22Rv1 (cell line): ENCODE measurements at regions not wholly inside any gene's neighbourhood (a gene's known extent, or its start where the extent isn't known, plus 50 kb on each side); places are given as distances from the start of the nearest gene placed in this dataset.

Source experiments
- H3K27ac ChIP-seq: fragments of 450-650 bp; 2 replicates; pipeline ENCODE4 v1.5.1; 2017
- ZFX ChIP-seq: fragments of 450-650 bp; IDR thresholded peaks from 2 replicates; pipeline ENCODE4 v1.6.1; 2017; ENCODE audit warnings: antibody characterized with exemption, borderline replicate concordance
- TF ChIP-seq, protein P1 (sequence below): fragments of 450-650 bp; IDR thresholded peaks from 2 replicates; pipeline ENCODE4 v1.5.1; 2017; ENCODE audit warnings: mild to moderate bottlenecking

DNA sequence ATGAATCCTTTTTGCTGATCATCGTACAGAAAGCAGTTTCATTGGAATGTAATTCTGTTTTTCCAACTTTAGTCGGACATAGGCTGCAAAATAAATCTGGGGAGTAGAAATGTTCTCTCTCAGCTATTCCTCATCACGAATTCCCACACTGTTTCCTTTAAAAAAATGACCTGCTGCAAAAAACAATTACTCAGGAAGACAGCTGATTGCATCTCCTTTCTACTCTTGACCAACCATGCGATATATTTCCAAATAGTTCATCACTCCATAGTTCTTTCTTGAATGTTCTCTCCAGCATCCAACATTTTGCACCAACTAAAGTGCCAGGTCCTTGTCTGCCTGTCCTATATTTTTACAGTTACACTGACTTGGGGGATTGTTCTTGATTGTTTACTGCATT lies 96.4 kb downstream of the S1PR1 start:
- no peak overlapping the region for H3K27ac ChIP-seq

DNA sequence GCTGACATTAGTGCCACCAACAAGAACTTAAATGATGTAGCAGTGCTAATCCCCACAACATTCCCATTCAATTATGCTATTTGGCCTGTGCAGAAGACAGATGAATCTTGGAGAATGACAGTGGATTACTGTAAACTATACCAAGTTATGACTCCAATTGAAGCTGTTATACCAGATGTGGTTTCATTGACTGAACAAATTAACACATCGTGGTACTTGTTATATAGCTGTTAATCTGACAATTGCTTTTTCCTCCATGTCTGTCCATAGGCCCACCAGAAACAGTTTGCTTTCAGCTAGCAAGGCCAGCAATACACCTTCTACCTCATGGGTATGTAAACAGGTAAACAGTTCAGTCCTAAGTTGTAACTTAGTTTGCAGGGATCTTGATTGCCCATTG lies 101.1 kb downstream of the S1PR1 start:
- H3K27ac ChIP-seq: no peak overlapping the region
- no peak for TF ChIP-seq ZFX
- TF ChIP-seq, protein P1, sequence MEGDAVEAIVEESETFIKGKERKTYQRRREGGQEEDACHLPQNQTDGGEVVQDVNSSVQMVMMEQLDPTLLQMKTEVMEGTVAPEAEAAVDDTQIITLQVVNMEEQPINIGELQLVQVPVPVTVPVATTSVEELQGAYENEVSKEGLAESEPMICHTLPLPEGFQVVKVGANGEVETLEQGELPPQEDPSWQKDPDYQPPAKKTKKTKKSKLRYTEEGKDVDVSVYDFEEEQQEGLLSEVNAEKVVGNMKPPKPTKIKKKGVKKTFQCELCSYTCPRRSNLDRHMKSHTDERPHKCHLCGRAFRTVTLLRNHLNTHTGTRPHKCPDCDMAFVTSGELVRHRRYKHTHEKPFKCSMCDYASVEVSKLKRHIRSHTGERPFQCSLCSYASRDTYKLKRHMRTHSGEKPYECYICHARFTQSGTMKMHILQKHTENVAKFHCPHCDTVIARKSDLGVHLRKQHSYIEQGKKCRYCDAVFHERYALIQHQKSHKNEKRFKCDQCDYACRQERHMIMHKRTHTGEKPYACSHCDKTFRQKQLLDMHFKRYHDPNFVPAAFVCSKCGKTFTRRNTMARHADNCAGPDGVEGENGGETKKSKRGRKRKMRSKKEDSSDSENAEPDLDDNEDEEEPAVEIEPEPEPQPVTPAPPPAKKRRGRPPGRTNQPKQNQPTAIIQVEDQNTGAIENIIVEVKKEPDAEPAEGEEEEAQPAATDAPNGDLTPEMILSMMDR: no peak

More for the DNA sequence above, 96.4 kb downstream of the S1PR1 start:
- no peak for TF ChIP-seq ZFX
- TF ChIP-seq, protein P1: no peak

DNA sequence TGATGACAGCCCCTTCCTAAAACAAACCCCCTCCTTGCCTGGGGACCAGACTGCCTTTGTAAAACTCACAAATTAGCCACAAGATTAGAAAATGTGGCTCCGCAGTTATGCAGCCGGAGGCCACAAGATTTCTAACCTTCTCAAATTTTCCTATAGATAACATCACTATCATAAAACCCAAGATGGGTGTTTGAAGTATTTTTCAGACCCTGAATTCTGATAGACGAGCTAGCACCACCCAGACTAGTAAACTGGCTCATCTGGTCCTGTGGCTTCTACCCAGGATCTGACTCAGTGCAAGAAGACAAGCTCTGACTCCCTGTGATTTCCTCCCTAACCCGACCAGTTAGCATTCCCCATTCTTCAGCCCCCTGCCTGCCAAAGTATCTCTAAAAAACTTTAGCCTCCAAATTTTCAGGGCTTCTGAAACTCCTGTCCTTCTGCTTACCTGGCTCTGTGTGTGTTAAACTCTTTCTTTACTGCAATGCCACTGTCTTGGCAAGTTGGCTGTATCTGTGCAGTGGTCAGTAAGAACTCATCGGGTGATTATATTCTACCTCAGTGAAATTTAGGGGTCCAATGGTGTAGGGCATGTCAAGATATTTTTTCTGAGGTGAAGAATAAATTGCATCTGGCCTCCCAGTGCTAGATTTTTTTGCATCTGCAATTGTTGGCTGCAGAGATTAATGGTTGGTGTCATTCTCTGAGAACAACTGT lies 102.1 kb downstream of the S1PR1 start:
- no peak overlapping the region for H3K27ac ChIP-seq
- TF ChIP-seq, protein P1: no peak
- no peak for TF ChIP-seq ZFX

DNA sequence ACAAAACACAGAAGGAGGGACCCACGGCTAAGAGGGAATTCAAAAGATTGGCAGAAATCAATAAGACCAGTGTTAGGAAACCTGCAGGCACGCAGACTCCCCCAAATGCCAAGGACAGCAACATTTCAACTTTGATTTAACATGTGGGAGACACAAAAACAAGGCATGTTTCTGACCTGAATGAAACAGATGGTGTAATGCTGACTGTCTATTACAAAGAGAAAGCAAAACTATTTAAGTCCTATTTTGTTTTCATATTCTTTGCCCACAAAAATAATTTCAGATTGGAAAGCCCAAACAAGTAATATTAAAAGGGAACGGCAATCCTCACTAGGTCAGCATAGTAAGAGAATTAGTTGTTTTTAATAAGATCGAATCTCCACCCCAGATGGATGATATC lies 107.9 kb downstream of the S1PR1 start:
- H3K27ac ChIP-seq: no peak overlapping the region
- no peak for TF ChIP-seq ZFX
- TF ChIP-seq, protein P1: no peak

DNA sequence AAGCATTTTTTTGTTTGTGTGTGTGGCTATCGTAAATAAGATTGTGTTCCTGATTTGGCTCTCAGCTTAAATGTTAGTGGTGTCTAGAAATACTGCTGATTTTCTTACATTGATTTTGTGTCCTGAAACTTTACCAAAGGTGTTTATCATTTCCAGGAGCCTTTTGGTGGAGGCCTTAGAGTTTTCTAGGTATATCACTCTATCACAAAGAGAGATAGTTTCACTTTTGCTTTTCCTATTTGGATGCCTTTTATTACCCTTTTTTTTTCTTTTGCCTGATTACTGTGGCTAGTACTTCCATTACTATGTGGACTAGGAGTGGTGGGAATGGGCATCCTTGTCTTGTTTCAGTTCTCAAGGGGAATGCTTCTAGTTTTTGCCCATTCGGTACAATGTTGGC lies 109.6 kb downstream of the S1PR1 start:
- no peak for TF ChIP-seq ZFX
- TF ChIP-seq, protein P1: no peak
- H3K27ac ChIP-seq: no peak overlapping the region

DNA sequence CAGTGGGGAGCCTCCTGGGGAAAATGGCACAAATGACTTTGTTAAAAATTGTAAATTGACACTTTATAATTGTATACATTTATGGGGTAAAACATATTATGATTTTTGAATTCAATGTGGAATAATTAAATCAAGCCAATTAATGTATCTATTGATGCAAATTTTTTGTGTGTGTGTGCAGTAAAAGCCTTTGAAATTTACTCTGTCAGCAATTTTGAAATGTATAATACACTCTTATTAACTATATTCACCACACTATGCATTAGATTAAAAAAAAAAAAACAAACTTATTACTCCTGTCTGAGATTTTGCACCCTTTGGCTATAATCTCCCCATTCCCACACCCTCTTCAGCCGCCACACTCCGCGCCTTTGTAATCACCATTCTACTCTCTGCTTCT lies 119.2 kb downstream of the S1PR1 start:
- H3K27ac ChIP-seq: no peak overlapping the region

More for the DNA sequence above, 119.2 kb downstream of the S1PR1 start:
- TF ChIP-seq ZFX: no peak
- TF ChIP-seq, protein P1: no peak
